Breast epithelium (tissue), 3 donors: ENCODE measurements at regions not wholly inside any gene's neighbourhood (a gene's known extent, or its start where the extent isn't known, plus 50 kb on each side); places are given as distances from the start of the nearest gene placed in this dataset.
"Not testable (repeated sequence)": the region's sequence is repeated elsewhere in the genome, so short reads cannot be mapped to it uniquely, and the experiment has no call there.

Experiments used
- CTCF ChIP-seq, 3 donors: fragments of 450-650 bp; IDR thresholded peaks; one replicate each; pipeline ENCODE4 v1.5.1; 2016 to 2017; ENCODE audit warnings: antibody characterized with exemption in 3 of 3, mild to moderate bottlenecking in 3 of 3, moderate library complexity in 3 of 3
- POLR2AphosphoS5 ChIP-seq, 3 donors: sonication (generic); formaldehyde crosslinking; IDR thresholded peaks; one replicate each; pipeline ENCODE4 v1.6.1; 2017; ENCODE audit warnings: antibody characterized with exemption in 3 of 3

- not testable (repeated sequence) for TF ChIP-seq CTCF, POLR2AphosphoS5 (IDR thresholded peaks at IDR 0.05)
These were observed 794.1 kb downstream of the SPATA31A7 start for GRCh38 chr9:61983954-61984353.
